GM23248 (cell line): ENCODE measurements at regions not wholly inside any gene's neighbourhood (a gene's known extent, or its start where the extent isn't known, plus 50 kb on each side); places are given as distances from the start of the nearest gene placed in this dataset.

Experiments used
- EZH2 ChIP-seq: fragments of 200-600 bp; sonication (generic); IDR thresholded peaks from 2 replicates; pipeline ENCODE4 v1.6.1; 2018; ENCODE audit warnings: antibody characterized with exemption, mild to moderate bottlenecking; ENCODE audit not compliant: insufficient read depth, poor library complexity, severe bottlenecking
- EZH2phosphoT487 ChIP-seq: fragments of 200-600 bp; sonication (generic); IDR thresholded peaks from 2 replicates; pipeline ENCODE4 v1.6.1; 2018; ENCODE audit warnings: antibody characterized with exemption, moderate library complexity, mild to moderate bottlenecking, low read depth; ENCODE audit not compliant: insufficient read depth

DNA sequence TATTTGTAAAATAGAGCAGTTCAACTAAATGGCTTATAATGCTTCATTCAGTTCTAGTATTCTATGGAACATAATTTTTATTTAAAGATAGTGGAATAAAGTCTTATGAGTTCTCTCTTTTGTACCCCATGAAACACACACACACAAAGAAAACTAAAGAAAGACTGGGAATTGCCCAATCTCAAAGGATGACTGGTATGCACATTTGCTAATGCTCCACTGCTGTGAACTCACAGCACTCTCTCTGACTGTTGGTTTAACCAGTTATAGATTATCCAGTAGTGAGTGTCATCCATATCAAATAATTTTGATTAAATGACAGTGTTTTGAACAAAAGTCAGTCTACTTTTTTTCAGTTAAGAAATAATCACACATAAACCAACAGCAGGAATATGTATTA is 1082.4 kb upstream of the B3GALT2 start:
- no peak for TF ChIP-seq EZH2phosphoT487
- TF ChIP-seq EZH2 = no peak
